ENCODE measurements at regions not wholly inside any gene's neighbourhood (a gene's known extent, or its start where the extent isn't known, plus 50 kb on each side); places are given as distances from the start of the nearest gene placed in this dataset.

- Mint-ChIP-seq H3K36me3 (no peaks in the 10 kb centered on the region), H3K9me3 (ENCODE audit: low read depth) (peaks cover 3% of the 10 kb centered on the region), H3K27ac (no peak overlapping the region), H3K27me3 (no peaks in the 10 kb centered on the region), H3K4me1 (no peaks in the 10 kb centered on the region), H3K4me3 (no peak overlapping the region)
- DNase-seq (no peak), ATAC-seq (no peak)
- CTCF ChIA-PET, result no interaction called here
Observed at GRCh38 chr13:69142101-69142500, 965.5 kb upstream of the ATXN8OS start.

- Mint-ChIP-seq H3K27ac (no peak overlapping the region), H3K36me3 (no peaks in the 10 kb centered on the region), H3K9me3 (ENCODE audit: low read depth) (peaks cover 21% of the 10 kb centered on the region), H3K4me3 (no peak overlapping the region), H3K4me1 (no peaks in the 10 kb centered on the region), H3K27me3 (no peaks in the 10 kb centered on the region)
- CTCF ChIA-PET, result no interaction called here
- ATAC-seq (no peak), DNase-seq (no peak)
Observed at GRCh38 chr13:69124996-69125395, 982.6 kb upstream of the ATXN8OS start.

- Mint-ChIP-seq H3K4me1 (no peaks in the 10 kb centered on the region), H3K36me3 (no peaks in the 10 kb centered on the region), H3K4me3 (no peak overlapping the region), H3K27me3 (no peaks in the 10 kb centered on the region), H3K27ac (no peak overlapping the region), H3K9me3 (ENCODE audit: low read depth) (peaks cover 6% of the 10 kb centered on the region)
- CTCF ChIA-PET, result no interaction called here
- ATAC-seq, result no peak
- no peak for DNase-seq
Observed at GRCh38 chr13:69109891-69110525, 997.6 kb upstream of the ATXN8OS start.

GRCh38 chr13:69108486-69108885 is 999.1 kb upstream of the ATXN8OS start:
- ATAC-seq (no peak), DNase-seq (no peak)
- peaks cover 4% of the 10 kb centered on the region for H3K9me3 Mint-ChIP-seq (ENCODE audit: low read depth)
- no peak overlapping the region for H3K4me3 Mint-ChIP-seq
- H3K27me3 Mint-ChIP-seq, result no peaks in the 10 kb centered on the region
- H3K27ac Mint-ChIP-seq, result no peak overlapping the region
- no peaks in the 10 kb centered on the region for H3K4me1 Mint-ChIP-seq
- CTCF ChIA-PET, result no interaction called here
- no peaks in the 10 kb centered on the region for H3K36me3 Mint-ChIP-seq

GRCh38 chr13:69107436-69107835 is 1000.2 kb upstream of the ATXN8OS start:
- no peak for ATAC-seq
- no peak for DNase-seq
- Mint-ChIP-seq H3K9me3 (ENCODE audit: low read depth) (peaks cover 7% of the 10 kb centered on the region), H3K4me3 (no peak overlapping the region), H3K27ac (no peak overlapping the region), H3K27me3 (no peaks in the 10 kb centered on the region), H3K4me1 (no peaks in the 10 kb centered on the region), H3K36me3 (no peaks in the 10 kb centered on the region)
- CTCF ChIA-PET, result no interaction called here

- CTCF ChIA-PET, result no interaction called here
- H3K27me3 Mint-ChIP-seq, result no peaks in the 10 kb centered on the region
- H3K36me3 Mint-ChIP-seq, result no peaks in the 10 kb centered on the region
Observed at GRCh38 chr13:69101841-69102240, 1005.8 kb upstream of the ATXN8OS start.

GRCh38 chr13:69094485-69094884 is 1013.1 kb upstream of the ATXN8OS start:
- Mint-ChIP-seq H3K36me3 (no peaks in the 10 kb centered on the region), H3K27me3 (no peaks in the 10 kb centered on the region), H3K9me3 (ENCODE audit: low read depth) (peaks cover 2% of the 10 kb centered on the region), H3K27ac (no peak overlapping the region), H3K4me1 (no peaks in the 10 kb centered on the region), H3K4me3 (no peak overlapping the region)
- DNase-seq (no peak), ATAC-seq (no peak)
- CTCF ChIA-PET, result no interaction called here

More at GRCh38 chr13:69101841-69102240, 1005.8 kb upstream of the ATXN8OS start:
- ATAC-seq (no peak), DNase-seq (no peak)
- H3K4me1 Mint-ChIP-seq, result no peaks in the 10 kb centered on the region
- peaks cover 4% of the 10 kb centered on the region for H3K9me3 Mint-ChIP-seq (ENCODE audit: low read depth)
- no peak overlapping the region for H3K4me3 Mint-ChIP-seq
- H3K27ac Mint-ChIP-seq, result no peak overlapping the region

- Mint-ChIP-seq H3K9me3 (ENCODE audit: low read depth) (peaks cover 2% of the 10 kb centered on the region), H3K36me3 (no peaks in the 10 kb centered on the region), H3K4me1 (no peaks in the 10 kb centered on the region), H3K27ac (no peak overlapping the region), H3K4me3 (no peak overlapping the region), H3K27me3 (no peaks in the 10 kb centered on the region)
- CTCF ChIA-PET, result no interaction called here
- DNase-seq, result no peak
- ATAC-seq, result no peak
Observed at GRCh38 chr13:69092615-69093322, 1014.9 kb upstream of the ATXN8OS start.

- Mint-ChIP-seq H3K27ac (no peak overlapping the region), H3K9me3 (ENCODE audit: low read depth) (peaks cover 6% of the 10 kb centered on the region), H3K27me3 (no peaks in the 10 kb centered on the region), H3K4me3 (no peak overlapping the region), H3K36me3 (no peaks in the 10 kb centered on the region), H3K4me1 (no peaks in the 10 kb centered on the region)
- DNase-seq, result no peak
- ATAC-seq, result no peak
- CTCF ChIA-PET, result no interaction called here
Observed at GRCh38 chr13:69077267-69077666, 1030.4 kb upstream of the ATXN8OS start.

GRCh38 chr13:69069554-69070133 is 1038.0 kb upstream of the ATXN8OS start:
- Mint-ChIP-seq H3K27ac (no peak overlapping the region), H3K4me3 (no peak overlapping the region), H3K36me3 (no peaks in the 10 kb centered on the region), H3K4me1 (no peaks in the 10 kb centered on the region), H3K27me3 (no peaks in the 10 kb centered on the region), H3K9me3 (ENCODE audit: low read depth) (no peaks in the 10 kb centered on the region)
- CTCF ChIA-PET, result no interaction called here
- ATAC-seq (no peak), DNase-seq (no peak)

GRCh38 chr13:69050696-69051095 is 1056.9 kb upstream of the ATXN8OS start:
- H3K36me3 Mint-ChIP-seq, result no peaks in the 10 kb centered on the region
- CTCF ChIA-PET, result no interaction called here
- no peak overlapping the region for H3K27ac Mint-ChIP-seq
- ATAC-seq (no peak), DNase-seq (no peak)
- H3K9me3 Mint-ChIP-seq (ENCODE audit: low read depth), result peaks cover 14% of the 10 kb centered on the region
- H3K4me3 Mint-ChIP-seq, result no peak overlapping the region
- no peaks in the 10 kb centered on the region for H3K27me3 Mint-ChIP-seq
- H3K4me1 Mint-ChIP-seq, result no peaks in the 10 kb centered on the region

GRCh38 chr13:69044629-69045028 is 1063.0 kb upstream of the ATXN8OS start:
- no peak overlapping the region for H3K4me3 Mint-ChIP-seq
- CTCF ChIA-PET, result no interaction called here
- no peaks in the 10 kb centered on the region for H3K36me3 Mint-ChIP-seq
- ATAC-seq (no peak), DNase-seq (no peak)
- H3K9me3 Mint-ChIP-seq (ENCODE audit: low read depth), result peaks cover 15% of the 10 kb centered on the region
- no peaks in the 10 kb centered on the region for H3K27me3 Mint-ChIP-seq
- no peaks in the 10 kb centered on the region for H3K4me1 Mint-ChIP-seq
- no peak overlapping the region for H3K27ac Mint-ChIP-seq

- no peak for DNase-seq
- Mint-ChIP-seq H3K4me1 (no peaks in the 10 kb centered on the region), H3K27ac (no peak overlapping the region), H3K36me3 (no peaks in the 10 kb centered on the region), H3K4me3 (no peak overlapping the region), H3K9me3 (ENCODE audit: low read depth) (peaks cover 12% of the 10 kb centered on the region), H3K27me3 (no peaks in the 10 kb centered on the region)
- CTCF ChIA-PET, result no interaction called here
- ATAC-seq, result no peak
Observed at GRCh38 chr13:69040898-69041297, 1066.7 kb upstream of the ATXN8OS start.

GRCh38 chr13:69035771-69036170 is 1071.9 kb upstream of the ATXN8OS start:
- Mint-ChIP-seq H3K27me3 (no peaks in the 10 kb centered on the region), H3K36me3 (no peaks in the 10 kb centered on the region), H3K4me3 (no peak overlapping the region), H3K9me3 (ENCODE audit: low read depth) (no peaks in the 10 kb centered on the region), H3K27ac (no peak overlapping the region), H3K4me1 (no peaks in the 10 kb centered on the region)
- no peak for ATAC-seq
- no peak for DNase-seq
- CTCF ChIA-PET, result no interaction called here

Data from activated CD8-positive, alpha-beta memory T cell treated with anti-CD3 and anti-CD28 coated beads, Interleukin-2, amount 10 ng/mL, durations not matched to agents 7 days and 5 days (primary cell).